IPS-18a (cell line): ENCODE measurements at regions not wholly inside any gene's neighbourhood (a gene's known extent, or its start where the extent isn't known, plus 50 kb on each side); places are given as distances from the start of the nearest gene placed in this dataset.
"Not testable (repeated sequence)": the region's sequence is repeated elsewhere in the genome, so short reads cannot be mapped to it uniquely, and the experiment has no call there.

Experiments
- H3K27ac ChIP-seq: one replicate; pipeline ENCODE4 v1.5.1; 2013; ENCODE audit warnings: low read length
- H3K27me3 ChIP-seq: one replicate; pipeline ENCODE4 v1.6.1; 2013; ENCODE audit warnings: mild to moderate bottlenecking, low read length; ENCODE audit not compliant: control insufficient read depth, insufficient read depth
- H3K36me3 ChIP-seq: one replicate; pipeline ENCODE4 v1.6.1; 2013; ENCODE audit warnings: low read depth, low read length; ENCODE audit not compliant: control insufficient read depth
- H3K4me1 ChIP-seq: one replicate; pipeline ENCODE4 v1.6.1; 2013; ENCODE audit warnings: low read depth, low read length; ENCODE audit not compliant: control insufficient read depth
- H3K4me3 ChIP-seq: one replicate; pipeline ENCODE4 v1.5.1; 2013; ENCODE audit warnings: low read length
- H3K9ac ChIP-seq: one replicate; pipeline ENCODE4 v1.6.1; 2013; ENCODE audit warnings: mild to moderate bottlenecking, low read length, moderate library complexity
- H3K9me3 ChIP-seq: one replicate; pipeline ENCODE4 v1.6.1; 2013; ENCODE audit warnings: low read depth, low read length; ENCODE audit not compliant: control insufficient read depth

DNA sequence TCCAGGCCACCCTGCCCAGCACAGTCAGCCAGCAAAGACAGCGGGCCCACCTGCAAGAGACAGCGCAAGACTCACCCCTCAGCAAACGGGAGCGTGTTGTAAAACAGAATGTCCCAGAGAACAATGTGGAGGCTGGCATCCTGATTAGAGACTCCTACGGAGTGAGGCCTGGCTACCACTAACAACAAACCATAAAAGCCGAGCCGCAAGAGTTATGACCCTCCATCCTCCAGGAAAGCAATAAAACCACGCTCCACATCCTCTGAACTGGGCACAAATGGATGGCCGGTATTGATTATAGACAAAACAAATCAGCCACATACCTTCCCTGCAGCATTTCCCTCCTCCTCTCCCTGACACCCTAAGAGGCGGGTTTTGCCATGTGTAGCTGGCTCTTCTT, 75.8 kb upstream of the LIPC start:
- Histone ChIP-seq H3K27ac (no peak overlapping the region), H3K36me3 (no peaks in the 10 kb centered on the region), H3K9me3 (no peaks in the 10 kb centered on the region), H3K27me3 (no peaks in the 10 kb centered on the region), H3K4me3 (no peak overlapping the region), H3K9ac (no peak overlapping the region), H3K4me1 (peaks cover 13% of the 10 kb centered on the region)

DNA sequence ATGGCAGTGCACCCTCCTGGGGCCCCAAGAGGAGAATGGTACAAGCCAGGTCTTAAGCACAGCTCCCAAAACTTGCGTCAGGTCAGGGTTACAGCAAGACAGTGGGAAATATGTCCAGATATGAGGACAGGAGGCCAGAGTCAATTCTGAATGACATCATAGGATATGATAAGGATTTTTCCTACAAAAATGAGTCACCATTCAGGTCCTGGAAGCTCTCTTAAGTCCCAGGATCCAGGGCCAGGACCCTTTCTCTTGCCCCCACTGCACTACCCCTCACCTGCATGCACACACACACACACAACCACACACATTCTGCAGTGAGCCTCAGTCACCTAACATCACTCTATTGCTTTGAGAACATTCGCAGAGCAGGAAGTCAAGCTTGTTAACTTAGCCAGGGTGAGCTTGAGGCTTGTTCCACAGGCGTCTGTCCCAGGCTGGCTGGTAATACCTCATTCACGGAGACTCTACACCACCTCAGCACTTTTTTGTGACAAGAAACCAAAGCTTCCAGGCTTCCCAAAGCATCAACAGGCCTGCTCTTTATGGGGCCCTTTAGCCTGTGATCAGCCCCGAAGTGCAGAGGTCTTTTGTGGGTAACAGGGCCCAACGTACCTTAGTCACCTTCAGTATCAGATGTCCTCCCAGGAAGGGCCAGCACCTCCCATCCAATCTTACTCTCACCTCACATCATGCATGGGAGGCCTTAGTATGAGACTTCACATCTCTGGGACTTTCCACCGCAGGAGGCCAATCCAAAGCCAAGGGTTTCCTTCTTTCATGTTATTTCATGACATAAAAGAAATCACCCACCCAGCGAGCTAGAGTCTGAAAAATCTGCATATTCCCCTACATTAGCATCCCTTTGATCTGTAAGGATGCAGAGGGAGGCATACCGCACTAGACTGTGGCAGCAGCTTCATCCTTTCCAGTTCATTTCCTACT, 74.0 kb upstream of the LIPC start:
- peaks cover 14% of the 10 kb centered on the region for H3K4me1 ChIP-seq
- H3K4me3 ChIP-seq, result no peak overlapping the region
- no peaks in the 10 kb centered on the region for H3K9me3 ChIP-seq
- H3K27me3 ChIP-seq, result no peaks in the 10 kb centered on the region
- no peak overlapping the region for H3K27ac ChIP-seq
- H3K9ac ChIP-seq, result no peak overlapping the region
- no peaks in the 10 kb centered on the region for H3K36me3 ChIP-seq

DNA sequence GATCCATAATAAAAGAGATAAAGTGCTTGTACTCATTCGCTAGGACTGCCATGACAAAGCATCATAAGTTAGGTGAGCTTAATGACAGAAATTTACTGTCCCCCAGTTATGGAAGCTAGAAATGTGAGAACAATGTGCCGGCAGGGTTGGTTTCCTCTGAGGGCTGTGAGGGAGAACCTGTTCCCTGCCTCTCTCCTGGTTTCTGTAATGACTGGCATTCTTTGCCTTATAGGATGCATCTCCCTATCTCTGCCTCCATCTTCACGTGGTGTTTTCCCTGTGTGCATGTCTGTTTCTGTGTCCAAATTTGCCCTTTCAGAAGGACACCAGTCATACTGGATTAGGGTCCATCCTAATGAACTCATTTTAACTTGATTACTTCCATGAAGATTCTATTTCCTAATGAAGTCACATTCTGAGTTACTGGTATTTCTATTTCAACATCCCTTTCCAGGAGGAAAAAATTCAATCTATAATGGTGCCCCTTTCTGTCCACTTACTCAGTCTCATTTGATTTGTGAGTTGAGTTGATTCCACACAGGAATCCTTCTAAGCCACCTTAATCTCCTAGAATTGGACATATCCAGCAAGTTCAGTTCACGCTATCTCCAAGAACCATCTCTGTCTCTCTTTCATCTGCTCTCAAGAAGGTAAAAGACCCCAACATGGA, 71.2 kb upstream of the LIPC start:
- Histone ChIP-seq H3K4me1 (peaks cover 15% of the 10 kb centered on the region), H3K4me3 (no peak overlapping the region), H3K9me3 (no peaks in the 10 kb centered on the region), H3K9ac (no peak overlapping the region), H3K27ac (no peak overlapping the region), H3K27me3 (no peaks in the 10 kb centered on the region), H3K36me3 (no peaks in the 10 kb centered on the region)

DNA sequence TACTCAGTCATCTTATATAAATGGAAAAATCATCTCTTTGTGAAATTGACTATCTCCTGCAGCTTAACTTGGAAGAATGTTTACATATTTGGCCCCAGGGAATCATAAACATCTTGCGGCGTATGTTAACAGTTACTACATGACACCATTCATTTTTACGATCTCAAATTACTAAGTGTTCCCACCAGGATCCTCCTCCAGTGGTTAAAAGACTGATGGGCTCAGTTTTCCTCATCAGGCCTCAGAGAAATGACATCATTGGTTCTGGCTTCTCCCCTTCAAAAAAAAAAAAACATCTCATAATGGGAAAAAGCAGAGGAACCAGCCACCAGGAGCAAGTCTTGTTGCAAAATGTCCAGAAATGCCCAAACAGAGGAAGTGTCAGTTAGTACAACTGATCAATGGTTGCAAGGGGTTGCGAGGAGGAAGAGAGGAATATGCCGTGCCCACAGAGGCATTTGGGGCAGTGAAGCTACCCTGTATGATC, 70.5 kb upstream of the LIPC start:
- Histone ChIP-seq H3K4me1 (peaks cover 15% of the 10 kb centered on the region), H3K9ac (no peak overlapping the region), H3K27ac (no peak overlapping the region), H3K9me3 (no peaks in the 10 kb centered on the region), H3K4me3 (no peak overlapping the region), H3K36me3 (no peaks in the 10 kb centered on the region), H3K27me3 (no peaks in the 10 kb centered on the region)

DNA sequence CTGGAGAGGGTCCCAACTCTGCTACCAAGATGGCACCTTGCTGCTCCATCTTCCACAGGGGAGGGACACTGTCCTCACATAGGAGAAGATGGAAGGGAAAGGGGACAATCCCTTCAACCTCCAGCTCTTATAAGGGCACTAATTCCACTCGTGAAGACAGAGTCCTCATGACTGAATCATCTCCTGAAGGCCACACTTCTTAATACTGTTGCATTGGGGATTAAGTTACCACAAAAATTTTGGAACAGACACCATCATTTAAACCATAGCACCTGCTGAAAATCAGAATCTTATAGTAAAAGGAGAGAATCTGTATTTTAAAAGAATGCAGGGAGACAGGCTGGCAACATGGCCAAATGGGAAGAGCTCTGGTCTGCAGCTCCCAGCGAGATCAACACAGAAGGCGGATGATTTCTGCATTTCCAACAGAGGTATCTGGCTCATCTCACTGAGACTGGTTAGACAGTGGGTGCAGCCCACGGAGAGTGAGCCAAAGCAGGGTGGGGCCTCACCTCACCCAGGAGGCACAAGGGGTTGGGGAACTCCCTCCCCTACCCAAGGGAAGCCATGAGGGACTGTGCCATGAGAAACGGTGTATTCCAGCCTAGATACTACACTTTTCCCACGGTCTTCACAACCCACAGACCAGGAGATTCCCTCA, 69.4 kb upstream of the LIPC start:
- no peaks in the 10 kb centered on the region for H3K36me3 ChIP-seq
- H3K27ac ChIP-seq, result no peak overlapping the region
- H3K9ac ChIP-seq, result no peak overlapping the region
- H3K4me1 ChIP-seq, result peaks cover 10% of the 10 kb centered on the region
- no peaks in the 10 kb centered on the region for H3K9me3 ChIP-seq
- no peak overlapping the region for H3K4me3 ChIP-seq
- H3K27me3 ChIP-seq, result no peaks in the 10 kb centered on the region

DNA sequence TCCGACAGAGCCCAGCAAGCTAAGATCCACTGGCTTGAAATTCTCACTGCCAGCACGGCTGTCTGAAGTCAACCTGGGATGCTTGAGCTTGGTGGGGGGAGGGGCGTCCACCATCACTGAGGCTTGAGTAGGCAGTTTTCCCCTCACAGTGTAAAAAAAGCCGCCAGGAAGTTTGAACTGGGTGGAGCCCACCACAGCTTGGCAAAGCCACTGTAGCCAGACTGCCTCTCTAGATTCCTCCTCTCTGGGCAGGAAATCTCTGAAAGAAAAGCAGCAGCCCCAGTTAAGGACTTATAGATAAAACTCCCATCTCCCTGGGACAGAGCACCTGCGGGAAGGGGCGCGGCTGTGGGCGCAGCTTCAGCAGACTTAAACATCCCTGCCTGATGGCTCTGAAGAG, 68.7 kb upstream of the LIPC start:
- H3K9me3 ChIP-seq, H3K27me3 ChIP-seq, H3K4me3 ChIP-seq, H3K36me3 ChIP-seq, H3K4me1 ChIP-seq, H3K27ac ChIP-seq, H3K9ac ChIP-seq: not testable (repeated sequence)

DNA sequence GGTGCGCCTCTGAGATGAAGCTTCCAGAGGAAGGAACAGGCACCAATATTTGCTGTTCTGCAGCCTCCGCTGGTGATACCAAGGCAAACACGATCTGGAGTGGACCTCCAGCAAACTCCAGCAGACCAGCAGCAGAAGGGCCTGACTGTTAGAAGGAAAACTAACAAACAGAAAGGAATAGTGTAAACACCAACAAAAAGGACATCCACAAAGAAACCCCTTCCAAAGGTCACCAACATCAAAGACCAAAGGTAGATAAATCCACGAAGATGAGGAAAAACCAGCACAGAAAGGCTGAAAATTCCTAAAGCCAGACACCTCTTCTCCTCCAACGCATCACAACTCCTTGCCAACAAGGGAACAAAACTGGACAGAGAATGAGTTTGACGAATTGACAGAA, 68.1 kb upstream of the LIPC start:
- not testable (repeated sequence) for H3K4me1 ChIP-seq, H3K9me3 ChIP-seq, H3K27ac ChIP-seq, H3K36me3 ChIP-seq, H3K9ac ChIP-seq, H3K27me3 ChIP-seq, H3K4me3 ChIP-seq

DNA sequence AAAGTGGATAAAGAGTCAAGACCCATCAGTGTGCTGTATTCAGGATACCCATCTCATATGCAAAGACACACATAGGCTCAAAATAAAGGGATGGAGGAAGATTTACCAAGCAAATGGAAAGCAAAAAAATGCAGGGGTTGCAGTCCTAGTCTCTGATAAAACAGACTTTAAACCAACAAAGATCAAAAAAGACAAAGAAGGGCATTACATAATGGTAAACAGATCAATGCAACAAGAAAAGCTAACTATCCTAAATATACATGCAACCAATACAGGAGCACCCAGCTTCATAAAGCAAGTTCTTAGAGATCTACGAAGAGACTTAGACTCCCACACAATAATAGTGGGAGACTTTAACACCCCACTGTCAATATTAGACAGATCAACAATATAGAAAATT, 66.7 kb upstream of the LIPC start:
- H3K27ac ChIP-seq, H3K36me3 ChIP-seq, H3K9ac ChIP-seq, H3K27me3 ChIP-seq, H3K9me3 ChIP-seq, H3K4me3 ChIP-seq, H3K4me1 ChIP-seq: not testable (repeated sequence)

DNA sequence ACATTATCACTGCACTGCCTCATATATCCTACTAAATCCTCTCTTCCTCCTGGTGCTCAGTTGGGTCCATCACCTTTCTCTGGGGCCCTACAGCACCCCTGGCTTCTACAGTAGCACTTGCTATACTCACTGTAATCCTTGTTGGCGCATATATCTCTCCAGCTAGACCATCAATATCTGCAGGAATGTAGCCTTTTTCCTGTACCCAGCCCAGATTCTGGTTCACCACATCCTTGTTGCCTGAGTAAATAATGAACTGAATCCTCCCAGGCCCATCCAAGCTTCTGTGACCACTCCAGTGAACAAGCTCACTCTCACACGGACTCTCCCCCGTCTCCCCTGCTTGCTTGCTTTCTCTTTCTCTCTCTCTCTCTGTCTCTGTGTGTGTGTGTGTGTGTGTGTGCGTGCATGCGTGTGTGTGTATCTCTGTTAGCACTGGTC, 62.5 kb upstream of the LIPC start:
- H3K9me3 ChIP-seq, result peaks cover 9% of the 10 kb centered on the region
- no peaks in the 10 kb centered on the region for H3K27me3 ChIP-seq
- no peaks in the 10 kb centered on the region for H3K36me3 ChIP-seq
- H3K4me3 ChIP-seq, result no peak overlapping the region
- no peak overlapping the region for H3K27ac ChIP-seq
- H3K4me1 ChIP-seq, result no peaks in the 10 kb centered on the region
- no peak overlapping the region for H3K9ac ChIP-seq

DNA sequence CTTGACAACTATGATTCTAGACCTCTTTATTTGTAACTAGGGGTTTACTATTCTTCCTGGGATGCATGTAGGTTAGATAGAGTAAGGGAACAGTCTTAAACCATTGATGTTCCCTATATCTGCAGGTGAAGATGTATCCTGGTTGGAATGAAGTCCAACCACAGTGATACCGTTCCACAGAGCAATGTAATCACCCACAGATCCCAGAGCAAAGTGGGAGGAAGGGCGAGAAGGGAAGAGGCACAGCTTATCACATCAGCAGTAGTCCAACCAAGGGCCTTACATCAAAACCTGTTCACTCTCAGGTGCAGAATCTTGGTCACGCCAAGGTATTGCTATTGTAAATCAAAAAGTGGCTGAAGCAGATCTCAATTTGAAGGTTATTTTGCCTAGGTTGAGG, 61.8 kb upstream of the LIPC start:
- Histone ChIP-seq H3K9me3 (peaks cover 9% of the 10 kb centered on the region), H3K9ac (no peak overlapping the region), H3K4me1 (no peaks in the 10 kb centered on the region), H3K36me3 (no peaks in the 10 kb centered on the region), H3K4me3 (no peak overlapping the region), H3K27me3 (no peaks in the 10 kb centered on the region), H3K27ac (no peak overlapping the region)

DNA sequence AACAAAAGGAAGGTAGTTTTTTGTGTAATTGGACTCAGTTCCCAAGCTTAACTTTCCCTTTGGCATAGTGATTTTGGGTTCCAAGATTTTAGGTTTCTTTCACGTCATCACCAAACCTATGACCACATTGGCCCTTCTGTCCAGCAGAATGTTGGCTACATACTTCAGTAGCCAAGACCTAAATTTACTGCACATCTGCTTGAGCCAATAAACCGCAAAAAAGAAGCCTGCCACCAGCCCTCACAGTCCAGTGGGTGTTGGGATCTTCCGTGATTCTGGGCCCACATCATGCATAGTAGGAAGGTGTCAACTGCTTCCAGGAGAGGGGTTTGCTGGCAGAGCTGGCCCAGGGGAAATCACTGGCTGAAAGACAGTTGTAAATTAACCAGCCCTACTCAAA, 57.6 kb upstream of the LIPC start:
- H3K27ac ChIP-seq, result no peak overlapping the region
- no peak overlapping the region for H3K4me3 ChIP-seq
- no peaks in the 10 kb centered on the region for H3K4me1 ChIP-seq
- H3K9ac ChIP-seq, result no peak overlapping the region
- peaks cover 9% of the 10 kb centered on the region for H3K9me3 ChIP-seq
- no peaks in the 10 kb centered on the region for H3K27me3 ChIP-seq
- no peaks in the 10 kb centered on the region for H3K36me3 ChIP-seq
